Suprapubic skin (tissue), 3 donors: ENCODE measurements at regions not wholly inside any gene's neighbourhood (a gene's known extent, or its start where the extent isn't known, plus 50 kb on each side); places are given as distances from the start of the nearest gene placed in this dataset.

Source experiments
- CTCF ChIP-seq, 2 donors: fragments of 200-600 bp in 1 of 2; fragments of 450-650 bp in 1 of 2; sonication (generic) in 1 of 2; IDR thresholded peaks; one replicate each; pipeline ENCODE4 v1.5.1; 2016 to 2019; ENCODE audit warnings: antibody characterized with exemption in 2 of 2, mild to moderate bottlenecking in 1 of 2, moderate library complexity in 1 of 2
- POLR2A ChIP-seq, 2 donors: fragments of 450-650 bp; IDR thresholded peaks; one replicate each; pipeline ENCODE4 v1.6.1; 2017; ENCODE audit warnings: antibody characterized with exemption in 2 of 2, mild to moderate bottlenecking in 2 of 2, moderate library complexity in 2 of 2

- TF ChIP-seq POLR2A (IDR thresholded peaks at IDR 0.05) (no peak), CTCF (IDR thresholded peaks at IDR 0.05) (no peak)
These were observed 82.4 kb upstream of the SGCG start for GRCh38 chr13:23098161-23098907.
